Epithelial cell of esophagus (primary cell): ENCODE measurements at regions not wholly inside any gene's neighbourhood (a gene's known extent, or its start where the extent isn't known, plus 50 kb on each side); places are given as distances from the start of the nearest gene placed in this dataset.
A peak's percentile ranks its signal among the peaks of the same experiment; 100 is the strongest.

ENCODE experiments used
- DNase-seq: peaks from one replicate; pipeline ENCODE4 v3.0.0; 2010; ENCODE audit warnings: low read depth
- H3K4me3 ChIP-seq: 2 replicates; pipeline ENCODE4 v1.5.1; 2011; ENCODE audit warnings: mild to moderate bottlenecking, low read length, control low read depth
- TF ChIP-seq, protein P1 (sequence below): IDR thresholded peaks from 2 replicates; pipeline ENCODE4 v1.5.1; 2011; ENCODE audit warnings: low read depth, mild to moderate bottlenecking, low read length, control low read depth, inconsistent platforms; ENCODE audit not compliant: insufficient read depth; ENCODE audit errors: missing control alignments

- DNase-seq: no peak
- no peak overlapping the region for H3K4me3 ChIP-seq
- TF ChIP-seq, protein P1, sequence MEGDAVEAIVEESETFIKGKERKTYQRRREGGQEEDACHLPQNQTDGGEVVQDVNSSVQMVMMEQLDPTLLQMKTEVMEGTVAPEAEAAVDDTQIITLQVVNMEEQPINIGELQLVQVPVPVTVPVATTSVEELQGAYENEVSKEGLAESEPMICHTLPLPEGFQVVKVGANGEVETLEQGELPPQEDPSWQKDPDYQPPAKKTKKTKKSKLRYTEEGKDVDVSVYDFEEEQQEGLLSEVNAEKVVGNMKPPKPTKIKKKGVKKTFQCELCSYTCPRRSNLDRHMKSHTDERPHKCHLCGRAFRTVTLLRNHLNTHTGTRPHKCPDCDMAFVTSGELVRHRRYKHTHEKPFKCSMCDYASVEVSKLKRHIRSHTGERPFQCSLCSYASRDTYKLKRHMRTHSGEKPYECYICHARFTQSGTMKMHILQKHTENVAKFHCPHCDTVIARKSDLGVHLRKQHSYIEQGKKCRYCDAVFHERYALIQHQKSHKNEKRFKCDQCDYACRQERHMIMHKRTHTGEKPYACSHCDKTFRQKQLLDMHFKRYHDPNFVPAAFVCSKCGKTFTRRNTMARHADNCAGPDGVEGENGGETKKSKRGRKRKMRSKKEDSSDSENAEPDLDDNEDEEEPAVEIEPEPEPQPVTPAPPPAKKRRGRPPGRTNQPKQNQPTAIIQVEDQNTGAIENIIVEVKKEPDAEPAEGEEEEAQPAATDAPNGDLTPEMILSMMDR: no peak
Measured at GRCh38 chr11:79742176-79742575, 301.3 kb upstream of the TENM4 start.

DNA sequence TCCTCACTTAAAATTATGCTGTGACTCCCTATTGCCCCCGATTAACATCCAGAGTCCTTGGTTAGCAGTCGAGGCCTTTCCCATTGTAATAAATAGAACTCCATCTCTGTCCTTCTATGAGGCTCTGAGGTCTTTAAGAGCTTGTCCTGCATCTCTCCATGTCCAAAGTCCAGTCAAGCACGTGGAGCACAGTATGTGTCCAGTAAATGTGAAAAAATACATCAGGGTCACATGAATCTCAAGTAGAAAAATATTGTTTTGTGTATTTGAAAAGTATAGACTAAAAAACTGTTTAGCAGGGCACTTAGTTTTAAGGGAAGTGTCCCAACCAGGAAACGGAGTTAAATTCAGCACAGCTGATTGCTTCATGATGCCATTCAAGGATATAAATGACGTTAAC is 298.8 kb upstream of the TENM4 start:
- no peak overlapping the region for H3K4me3 ChIP-seq
- TF ChIP-seq, protein P1: no peak
- no peak for DNase-seq

- H3K4me3 ChIP-seq: no peak overlapping the region
- TF ChIP-seq, protein P1: no peak
- DNase-seq: no peak
Measured at GRCh38 chr11:79727221-79727620, 286.4 kb upstream of the TENM4 start.

DNA sequence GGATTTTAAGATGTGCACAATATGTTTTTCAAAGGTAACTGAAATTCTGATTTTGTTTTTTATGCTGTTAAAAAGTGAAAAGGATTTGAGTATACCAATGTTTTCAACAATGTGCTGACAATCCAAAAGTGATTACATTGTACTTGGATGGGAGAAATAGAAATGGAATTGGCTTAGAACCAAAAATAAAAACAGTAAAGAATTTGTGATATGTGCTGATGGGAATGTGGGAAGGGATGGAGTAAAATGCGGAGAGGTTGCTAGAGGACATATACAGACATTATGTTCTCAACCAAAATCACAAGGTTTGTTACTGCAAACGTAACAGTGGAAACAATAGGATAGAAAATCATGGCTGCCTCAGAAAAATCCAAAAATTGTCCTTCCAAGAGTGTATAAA is 279.3 kb upstream of the TENM4 start:
- DNase-seq: no peak
- H3K4me3 ChIP-seq: no peak overlapping the region
- TF ChIP-seq, protein P1: no peak

DNA sequence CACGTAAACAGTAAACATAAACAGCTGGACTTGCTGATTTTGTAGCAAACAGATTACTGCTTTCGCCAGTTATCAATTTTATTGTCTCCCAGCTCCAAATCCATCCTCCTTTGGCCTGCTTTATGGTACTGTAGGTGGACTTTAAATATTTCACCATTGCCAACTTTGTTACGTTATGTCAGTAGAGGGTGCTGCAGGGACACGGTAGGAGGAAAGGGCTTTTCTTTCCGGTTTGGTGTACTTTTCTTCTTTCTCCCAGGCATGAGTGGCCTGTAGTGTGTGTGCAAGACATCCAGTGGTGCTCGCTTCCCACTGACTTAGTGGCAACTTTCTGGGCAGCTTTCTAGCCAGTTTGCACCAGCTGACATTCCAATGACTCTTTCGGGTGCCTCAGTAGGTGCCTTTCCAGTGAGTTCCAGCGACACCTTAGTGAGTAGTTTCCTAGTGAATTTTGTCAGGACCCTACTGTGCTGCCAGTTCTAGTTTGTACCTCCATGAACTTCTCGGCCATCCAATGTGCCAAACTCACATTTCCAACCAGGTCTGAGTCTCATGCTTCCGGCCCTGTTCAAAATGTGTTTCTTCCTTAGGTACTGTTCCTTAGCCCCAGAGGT is 267.6 kb upstream of the TENM4 start:
- DNase-seq: peak; percentile 73
- no peak overlapping the region for H3K4me3 ChIP-seq
- TF ChIP-seq, protein P1: peak; percentile 79

DNA sequence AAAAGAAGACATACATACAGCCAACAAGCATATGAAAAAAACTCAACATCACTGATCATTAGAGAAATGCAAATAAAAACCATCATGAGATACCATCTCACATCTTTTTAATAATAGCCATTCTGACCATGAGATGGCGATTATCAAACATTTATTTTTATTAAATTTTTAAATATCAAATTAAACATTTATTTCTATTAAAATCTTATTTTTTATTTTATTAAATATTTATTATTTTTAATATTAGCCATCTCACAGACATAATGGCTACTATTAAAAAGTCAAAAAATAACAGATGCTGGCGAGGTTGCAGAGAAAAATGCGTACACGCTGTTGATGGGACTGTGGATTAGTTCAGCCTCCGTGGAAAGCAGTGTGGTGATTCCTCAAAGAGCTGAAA is 264.8 kb upstream of the TENM4 start:
- DNase-seq: no peak
- TF ChIP-seq, protein P1: no peak
- H3K4me3 ChIP-seq: no peak overlapping the region

DNA sequence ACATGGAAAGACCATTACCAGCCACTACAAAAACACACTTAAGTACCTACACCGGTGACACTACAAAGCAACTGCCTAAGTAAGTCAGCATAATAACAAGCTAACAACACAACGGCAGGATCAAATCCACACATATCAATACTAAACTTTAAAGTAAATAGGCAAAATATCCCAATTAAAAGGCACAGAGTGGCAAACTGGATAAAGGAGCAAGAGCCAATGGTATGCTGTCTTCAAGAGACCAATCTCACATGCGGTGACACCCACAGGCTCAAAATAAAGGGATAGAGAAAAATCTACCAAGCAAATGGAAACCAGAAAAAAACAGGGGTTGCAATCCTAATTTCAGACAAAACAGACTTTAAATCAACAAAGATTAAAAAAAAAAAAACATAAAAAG is 261.5 kb upstream of the TENM4 start:
- DNase-seq: no peak
- H3K4me3 ChIP-seq: no peak overlapping the region
- TF ChIP-seq, protein P1: no peak
